ENCODE measurements at regions not wholly inside any gene's neighbourhood (a gene's known extent, or its start where the extent isn't known, plus 50 kb on each side); places are given as distances from the start of the nearest gene placed in this dataset.
"Not testable (repeated sequence)": the region's sequence is repeated elsewhere in the genome, so short reads cannot be mapped to it uniquely, and the experiment has no call there.

DNA sequence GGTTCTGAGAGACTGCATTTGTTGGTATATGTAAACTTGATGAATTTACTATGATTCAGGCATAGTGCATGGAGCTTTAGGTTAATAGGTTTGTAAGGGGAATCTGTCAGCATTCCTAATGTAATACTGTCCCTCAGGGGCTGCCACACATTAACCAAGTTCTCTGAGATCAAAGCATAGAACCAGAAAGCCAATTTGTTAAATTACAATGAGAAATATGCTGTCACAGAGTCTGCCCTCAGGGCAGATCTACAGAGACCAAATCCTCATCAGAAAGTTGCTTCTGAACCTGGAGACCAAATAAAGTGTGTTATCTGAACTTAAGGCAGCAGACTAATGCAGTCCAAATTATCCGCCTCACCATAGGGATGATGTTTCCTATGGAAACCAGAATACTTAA, 250.8 kb upstream of the HTR1E start:
- no peak for TF ChIP-seq CTCF (conservative IDR thresholded peaks at IDR 0.05; ENCODE audit: low read depth, low read length)

GRCh38 chr6:86685230-86685797, 252.0 kb upstream of the HTR1E start:
- no peak for TF ChIP-seq CTCF (conservative IDR thresholded peaks at IDR 0.05; ENCODE audit: low read depth, low read length)
- DNase-seq (ENCODE audit: low read depth): no peak
- H3K4me3 ChIP-seq (ENCODE audit: low read depth, low read length): no peak overlapping the region

More for the DNA sequence above, 250.8 kb upstream of the HTR1E start:
- no peak for DNase-seq (ENCODE audit: low read depth)
- H3K4me3 ChIP-seq (ENCODE audit: low read depth, low read length): no peak overlapping the region

DNA sequence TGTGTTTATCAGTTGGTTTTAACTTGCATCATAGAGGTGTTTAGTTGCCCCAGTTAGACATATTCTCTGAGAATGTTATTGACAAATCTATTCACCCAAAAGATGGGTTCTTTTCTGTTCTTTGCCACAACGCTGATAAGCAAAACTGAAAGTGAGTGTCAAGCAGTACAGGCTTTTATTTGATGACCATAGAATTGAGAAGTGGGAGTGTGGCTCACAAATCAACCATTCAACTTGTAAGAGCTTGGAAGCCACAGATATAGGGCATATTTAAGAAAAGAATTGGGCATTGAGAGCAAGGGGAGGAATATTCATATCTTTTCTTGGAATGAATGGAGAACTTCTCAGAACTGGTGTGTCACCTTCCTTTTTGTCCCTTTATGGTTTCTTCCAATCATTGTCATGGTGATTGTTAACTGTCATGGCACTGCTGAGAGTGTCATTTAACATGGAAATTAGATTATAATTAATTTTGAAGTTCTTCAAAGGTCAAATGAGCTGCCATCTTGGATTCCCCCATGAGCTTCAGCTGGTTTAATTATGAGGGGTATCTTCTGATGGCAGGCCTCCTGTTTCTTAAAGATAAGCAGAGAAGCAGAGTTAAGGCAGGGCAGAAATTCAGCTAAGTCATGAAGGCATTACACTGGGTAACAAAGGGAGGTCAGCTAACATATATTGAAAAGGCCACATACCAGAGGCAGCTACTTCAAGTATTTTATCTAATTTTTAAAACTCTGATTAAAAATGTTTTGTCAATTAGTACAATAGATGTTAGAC, 254.0 kb upstream of the HTR1E start:
- no peak overlapping the region for H3K4me3 ChIP-seq (ENCODE audit: low read depth, low read length)
- no peak for DNase-seq (ENCODE audit: low read depth)
- no peak for TF ChIP-seq CTCF (conservative IDR thresholded peaks at IDR 0.05; ENCODE audit: low read depth, low read length)

- TF ChIP-seq CTCF (conservative IDR thresholded peaks at IDR 0.05; ENCODE audit: low read depth, low read length): no peak
- DNase-seq (ENCODE audit: low read depth): no peak
- no peak overlapping the region for H3K4me3 ChIP-seq (ENCODE audit: low read depth, low read length)
Measured at GRCh38 chr6:86682297-86682696, 255.0 kb upstream of the HTR1E start.

DNA sequence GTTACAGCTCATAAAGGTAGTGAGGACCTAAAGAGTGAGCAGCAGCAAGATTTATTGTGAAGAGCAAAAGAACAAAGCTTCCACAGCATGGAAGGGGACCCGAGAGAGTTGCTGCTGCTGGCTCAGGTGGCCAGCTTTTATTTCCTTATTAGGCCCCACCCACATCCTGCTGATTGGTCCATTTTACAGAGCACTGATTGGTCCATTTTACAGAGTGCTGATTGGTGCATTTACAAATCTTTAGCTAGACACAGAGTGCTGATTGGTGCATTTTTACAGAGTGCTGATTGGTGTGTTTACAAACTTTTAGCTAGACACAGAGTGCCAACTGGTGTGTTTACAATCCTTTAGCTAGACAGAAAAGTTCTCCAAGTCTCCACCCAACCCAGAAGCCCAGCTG, 256.2 kb upstream of the HTR1E start:
- not testable (repeated sequence) for H3K4me3 ChIP-seq (ENCODE audit: low read depth, low read length); DNase-seq (ENCODE audit: low read depth)

DNA sequence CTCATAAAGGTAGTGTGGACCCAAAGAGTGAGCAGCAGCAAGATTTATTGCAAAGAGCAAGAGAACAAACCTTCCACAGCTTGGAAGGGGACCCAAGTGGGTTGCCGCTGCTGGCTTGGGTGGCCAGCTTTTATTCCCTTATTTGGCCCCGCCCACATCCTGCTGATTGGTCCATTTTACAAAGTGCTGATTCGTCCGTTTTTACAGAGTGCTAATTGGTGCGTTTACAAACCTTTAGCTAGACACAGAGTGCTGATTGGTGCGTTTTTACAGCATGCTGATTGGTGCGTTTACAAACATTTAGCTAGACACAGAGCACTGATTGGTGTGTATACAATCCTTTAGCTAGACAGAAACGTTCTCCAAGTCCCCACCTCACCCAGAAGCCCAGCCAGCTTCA, 265.2 kb upstream of the HTR1E start:
- not testable (repeated sequence) for DNase-seq (ENCODE audit: low read depth); H3K4me3 ChIP-seq (ENCODE audit: low read depth, low read length)

- no peak for DNase-seq (ENCODE audit: low read depth)
- no peak overlapping the region for H3K4me3 ChIP-seq (ENCODE audit: low read depth, low read length)
- TF ChIP-seq CTCF (conservative IDR thresholded peaks at IDR 0.05; ENCODE audit: low read depth, low read length): no peak
Measured at GRCh38 chr6:86657192-86657591, 280.1 kb upstream of the HTR1E start.

- DNase-seq (ENCODE audit: low read depth): no peak
- no peak for TF ChIP-seq CTCF (conservative IDR thresholded peaks at IDR 0.05; ENCODE audit: low read depth, low read length)
- no peak overlapping the region for H3K4me3 ChIP-seq (ENCODE audit: low read depth, low read length)
Measured at GRCh38 chr6:86629123-86629522, 308.2 kb upstream of the HTR1E start.

Data from choroid plexus epithelial cell (primary cell).